Activated CD8-positive, alpha-beta memory T cell treated with anti-CD3 and anti-CD28 coated beads, Interleukin-2, amount 10 ng/mL, durations not matched to agents 7 days and 5 days (primary cell): ENCODE measurements at regions not wholly inside any gene's neighbourhood (a gene's known extent, or its start where the extent isn't known, plus 50 kb on each side); places are given as distances from the start of the nearest gene placed in this dataset.

Source experiments
- ATAC-seq: fragments of 150-1000 bp; cut with Tn5 transposase; one replicate; pipeline ENCODE4 v1.10.0; 2021; ENCODE audit warnings: moderate library complexity
- CTCF ChIA-PET: fragments of 350-600 bp; sonication (Branson Sonifier 250); formaldehyde crosslinking; loops from one replicate; lab custom pipeline; 2021; ENCODE audit warnings: antibody characterized with exemption; lab: Charles Lee
- DNase-seq: peaks from one replicate; pipeline ENCODE4 v3.0.0-alpha.2; 2020
- H3K27ac Mint-ChIP-seq: one replicate; pipeline ENCODE4 v1.8.0; 2021; ENCODE audit warnings: mild to moderate bottlenecking, mixed read lengths
- H3K27me3 Mint-ChIP-seq: one replicate; pipeline ENCODE4 v1.8.0; 2021; ENCODE audit warnings: mixed read lengths
- H3K36me3 Mint-ChIP-seq: one replicate; pipeline ENCODE4 v1.8.0; 2021; ENCODE audit warnings: mild to moderate bottlenecking, mixed read lengths
- H3K4me1 Mint-ChIP-seq: one replicate; pipeline ENCODE4 v1.8.0; 2021; ENCODE audit warnings: mixed read lengths
- H3K4me3 Mint-ChIP-seq: one replicate; pipeline ENCODE4 v1.8.0; 2021; ENCODE audit warnings: mild to moderate bottlenecking, moderate library complexity, mixed read lengths
- H3K9me3 Mint-ChIP-seq: one replicate; pipeline ENCODE4 v1.8.0; 2022; ENCODE audit warnings: low read depth, mixed read lengths

DNA sequence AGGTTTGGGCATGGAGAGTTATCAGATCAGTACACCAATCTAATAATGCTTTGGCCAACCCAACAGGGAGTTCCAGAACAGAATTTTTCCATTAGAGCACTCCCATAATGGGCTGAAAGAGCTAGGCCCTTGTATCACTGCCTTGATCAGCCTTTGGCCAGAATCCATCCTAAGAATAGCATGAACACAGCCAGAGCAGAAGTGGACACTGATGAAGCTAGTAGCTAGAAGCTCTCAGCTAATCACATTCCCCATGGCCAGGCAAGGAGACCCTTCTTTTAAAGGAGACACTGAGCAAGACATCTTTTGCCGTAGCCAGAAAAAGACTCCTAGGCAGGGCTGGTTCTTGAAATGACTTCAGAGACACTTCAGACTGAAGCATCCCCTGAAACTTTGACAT lies 236.0 kb downstream of the RAD51AP2 start:
- no peak overlapping the region for H3K27ac Mint-ChIP-seq

GRCh38 chr2:17276220-17276619 lies 242.0 kb downstream of the RAD51AP2 start:
- no peak for ATAC-seq
- peaks cover 5% of the 10 kb centered on the region for H3K9me3 Mint-ChIP-seq

More for the DNA sequence above, 236.0 kb downstream of the RAD51AP2 start:
- ATAC-seq (no peak), DNase-seq (no peak)
- H3K9me3 Mint-ChIP-seq: no peaks in the 10 kb centered on the region
- no peaks in the 10 kb centered on the region for H3K4me1 Mint-ChIP-seq
- no peaks in the 10 kb centered on the region for H3K27me3 Mint-ChIP-seq
- no peaks in the 10 kb centered on the region for H3K36me3 Mint-ChIP-seq
- CTCF ChIA-PET: no interaction called here
- no peak overlapping the region for H3K4me3 Mint-ChIP-seq

DNA sequence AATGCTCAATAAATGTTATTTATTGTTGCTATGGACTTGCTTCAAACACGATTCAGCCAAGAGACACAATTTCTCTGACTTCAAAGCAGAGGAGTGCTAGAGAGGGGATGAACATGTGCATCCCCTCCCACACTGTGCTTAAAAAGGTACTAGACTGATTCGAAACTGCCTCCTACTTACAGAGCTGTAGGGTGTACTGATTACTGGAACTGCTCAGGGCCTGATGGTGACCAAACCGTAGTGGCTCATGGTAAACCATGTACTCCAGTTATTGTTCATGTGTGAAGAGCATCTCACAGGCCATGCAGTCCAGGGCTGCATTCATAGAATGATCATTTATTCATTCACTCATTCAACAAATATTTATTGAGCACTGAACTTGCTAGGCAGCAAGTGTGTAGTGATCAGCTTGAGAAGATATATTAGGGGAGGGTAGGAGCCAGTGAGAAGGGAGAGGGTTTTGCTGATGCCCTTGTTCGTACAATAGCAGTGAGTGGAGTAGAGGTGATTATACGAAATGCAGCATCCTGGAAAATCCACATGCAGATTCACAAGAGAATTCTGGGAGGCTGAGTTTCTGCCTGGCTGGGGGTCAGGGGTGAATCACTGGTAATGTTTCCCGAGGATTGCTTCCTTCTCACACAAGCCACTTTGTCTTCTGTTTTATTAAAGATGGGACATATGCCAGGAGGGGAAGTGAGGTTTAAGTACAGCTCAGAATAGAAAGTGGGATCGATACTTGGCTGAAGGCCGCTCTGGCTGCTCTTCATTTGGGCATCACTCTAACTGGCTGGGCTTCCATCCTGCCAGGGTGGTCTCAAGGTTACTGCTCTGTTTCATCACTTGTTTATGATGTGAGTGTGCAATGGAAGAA lies 245.4 kb downstream of the RAD51AP2 start:
- H3K27ac Mint-ChIP-seq: no peak overlapping the region
- no peak for DNase-seq
- H3K4me3 Mint-ChIP-seq: no peak overlapping the region
- no peaks in the 10 kb centered on the region for H3K4me1 Mint-ChIP-seq
- no peaks in the 10 kb centered on the region for H3K27me3 Mint-ChIP-seq
- CTCF ChIA-PET: no interaction called here
- ATAC-seq: no peak
- peaks cover 5% of the 10 kb centered on the region for H3K9me3 Mint-ChIP-seq
- H3K36me3 Mint-ChIP-seq: no peaks in the 10 kb centered on the region

More at GRCh38 chr2:17276220-17276619, 242.0 kb downstream of the RAD51AP2 start:
- no peak for DNase-seq
- Mint-ChIP-seq H3K4me1 (no peaks in the 10 kb centered on the region), H3K27ac (no peak overlapping the region), H3K4me3 (no peak overlapping the region), H3K27me3 (no peaks in the 10 kb centered on the region), H3K36me3 (no peaks in the 10 kb centered on the region)
- CTCF ChIA-PET: no interaction called here

GRCh38 chr2:17272170-17272569 lies 246.1 kb downstream of the RAD51AP2 start:
- no peak for ATAC-seq
- H3K9me3 Mint-ChIP-seq: peaks cover 5% of the 10 kb centered on the region
- H3K4me1 Mint-ChIP-seq: no peaks in the 10 kb centered on the region

DNA sequence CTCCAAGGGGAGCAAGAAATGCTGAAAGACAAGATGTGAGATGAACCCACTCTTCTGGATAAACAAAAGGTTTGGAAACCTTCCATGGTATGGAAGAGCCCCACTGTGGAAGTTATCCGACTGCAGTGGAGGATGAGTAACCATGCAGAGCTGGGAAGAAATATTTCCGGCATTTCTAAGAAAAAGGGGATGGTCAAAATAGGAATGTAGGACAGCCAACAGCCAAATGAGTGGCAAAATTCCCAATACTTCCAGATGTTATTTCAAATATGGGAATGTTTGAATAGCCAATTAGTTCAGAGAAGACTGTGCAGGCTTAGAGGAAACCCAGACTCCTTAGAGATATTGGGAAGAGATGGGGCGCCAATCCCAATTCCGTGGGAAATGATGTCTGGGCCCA lies 246.8 kb downstream of the RAD51AP2 start:
- H3K4me3 Mint-ChIP-seq: no peak overlapping the region
- ATAC-seq: no peak
- no peak for DNase-seq
- H3K36me3 Mint-ChIP-seq: no peaks in the 10 kb centered on the region
- H3K27ac Mint-ChIP-seq: no peak overlapping the region
- H3K4me1 Mint-ChIP-seq: no peaks in the 10 kb centered on the region
- peaks cover 5% of the 10 kb centered on the region for H3K9me3 Mint-ChIP-seq
- CTCF ChIA-PET: no interaction called here
- no peaks in the 10 kb centered on the region for H3K27me3 Mint-ChIP-seq

More at GRCh38 chr2:17272170-17272569, 246.1 kb downstream of the RAD51AP2 start:
- CTCF ChIA-PET: no interaction called here
- H3K36me3 Mint-ChIP-seq: no peaks in the 10 kb centered on the region
- H3K4me3 Mint-ChIP-seq: no peak overlapping the region
- H3K27ac Mint-ChIP-seq: no peak overlapping the region
- H3K27me3 Mint-ChIP-seq: no peaks in the 10 kb centered on the region
- DNase-seq: no peak

DNA sequence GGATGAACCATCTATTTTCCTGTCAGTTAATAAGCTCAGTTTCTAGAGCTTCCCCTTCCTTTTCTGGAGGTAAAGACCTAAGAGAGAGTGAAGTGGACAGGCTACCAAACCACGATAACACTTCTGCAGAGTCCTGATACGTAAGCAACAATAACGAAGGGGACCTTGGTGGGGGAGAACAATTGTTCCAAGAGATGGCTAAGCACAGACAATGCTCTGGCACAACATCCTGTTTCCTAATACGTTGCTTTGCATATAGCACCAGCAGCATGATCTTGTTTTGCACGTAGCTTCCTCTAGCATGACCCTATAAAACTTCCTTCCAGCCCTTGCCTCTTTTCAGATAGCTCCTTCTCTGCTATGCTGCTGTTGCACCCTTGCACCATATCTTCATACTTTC lies 247.3 kb downstream of the RAD51AP2 start:
- no peak for DNase-seq
- Mint-ChIP-seq H3K4me1 (no peaks in the 10 kb centered on the region), H3K27me3 (no peaks in the 10 kb centered on the region), H3K9me3 (peaks cover 5% of the 10 kb centered on the region), H3K36me3 (no peaks in the 10 kb centered on the region), H3K27ac (no peak overlapping the region), H3K4me3 (no peak overlapping the region)
- CTCF ChIA-PET: no interaction called here
- ATAC-seq: no peak

- DNase-seq (no peak), ATAC-seq (no peak)
- CTCF ChIA-PET: no interaction called here
- no peaks in the 10 kb centered on the region for H3K27me3 Mint-ChIP-seq
- H3K4me3 Mint-ChIP-seq: no peak overlapping the region
- peaks cover 2% of the 10 kb centered on the region for H3K9me3 Mint-ChIP-seq
- no peaks in the 10 kb centered on the region for H3K36me3 Mint-ChIP-seq
- H3K27ac Mint-ChIP-seq: no peak overlapping the region
- no peaks in the 10 kb centered on the region for H3K4me1 Mint-ChIP-seq
These were observed 254.7 kb downstream of the RAD51AP2 start for GRCh38 chr2:17263570-17263968.

GRCh38 chr2:17262854-17263569 lies 255.2 kb downstream of the RAD51AP2 start:
- H3K27me3 Mint-ChIP-seq: no peaks in the 10 kb centered on the region
- CTCF ChIA-PET: no interaction called here
- ATAC-seq (no peak), DNase-seq (no peak)
- H3K4me1 Mint-ChIP-seq: no peaks in the 10 kb centered on the region
- no peaks in the 10 kb centered on the region for H3K36me3 Mint-ChIP-seq
- no peak overlapping the region for H3K27ac Mint-ChIP-seq
- no peak overlapping the region for H3K4me3 Mint-ChIP-seq
- H3K9me3 Mint-ChIP-seq: peaks cover 2% of the 10 kb centered on the region

DNA sequence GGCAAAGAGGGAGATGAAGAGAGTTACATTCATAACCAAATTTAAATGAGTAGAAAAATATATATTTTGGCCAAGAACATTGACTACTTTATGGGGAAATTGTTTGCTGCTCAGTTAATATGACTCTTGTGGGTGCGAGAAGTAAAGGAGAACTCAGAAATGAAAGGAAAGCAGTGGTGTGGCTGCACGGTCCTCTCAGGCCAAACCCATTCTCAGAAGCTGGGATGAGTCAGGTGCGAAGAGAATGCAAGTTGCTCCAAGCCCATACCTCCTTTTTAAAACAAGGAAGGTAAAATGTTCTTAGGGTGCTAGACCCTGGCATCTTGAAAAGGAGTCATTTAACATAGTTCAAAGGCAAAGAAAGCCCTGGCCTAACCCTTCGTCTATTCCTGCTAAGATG lies 258.6 kb downstream of the RAD51AP2 start:
- Mint-ChIP-seq H3K9me3 (no peaks in the 10 kb centered on the region), H3K36me3 (no peaks in the 10 kb centered on the region), H3K27me3 (no peaks in the 10 kb centered on the region), H3K4me3 (no peak overlapping the region), H3K4me1 (no peaks in the 10 kb centered on the region), H3K27ac (no peak overlapping the region)
- ATAC-seq (no peak), DNase-seq (no peak)
- CTCF ChIA-PET: no interaction called here

DNA sequence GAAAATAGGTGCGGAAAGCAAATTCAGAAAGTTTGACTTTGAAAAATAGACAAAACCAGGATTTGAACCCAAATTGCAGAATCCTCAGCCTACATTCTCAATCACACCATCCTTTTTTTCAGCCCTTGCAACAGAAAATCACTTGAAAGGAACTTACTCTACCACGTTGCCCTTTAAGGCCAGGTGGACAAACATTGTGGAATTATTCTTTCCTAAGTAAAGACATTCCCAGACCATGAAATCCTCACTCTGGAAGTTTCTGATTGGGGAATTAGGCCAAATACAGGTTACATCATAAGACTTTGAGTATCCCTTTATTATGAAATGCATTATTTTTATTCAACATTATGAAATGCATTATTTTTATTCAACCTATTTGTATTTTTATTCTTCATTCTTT lies 259.4 kb downstream of the RAD51AP2 start:
- DNase-seq (no peak), ATAC-seq (no peak)
- no peak overlapping the region for H3K27ac Mint-ChIP-seq
- H3K4me1 Mint-ChIP-seq: no peaks in the 10 kb centered on the region
- H3K4me3 Mint-ChIP-seq: no peak overlapping the region
- CTCF ChIA-PET: no interaction called here
- no peaks in the 10 kb centered on the region for H3K27me3 Mint-ChIP-seq
- no peaks in the 10 kb centered on the region for H3K36me3 Mint-ChIP-seq
- H3K9me3 Mint-ChIP-seq: no peaks in the 10 kb centered on the region

- Mint-ChIP-seq H3K27me3 (no peaks in the 10 kb centered on the region), H3K4me1 (no peaks in the 10 kb centered on the region), H3K27ac (no peak overlapping the region), H3K36me3 (no peaks in the 10 kb centered on the region), H3K9me3 (no peaks in the 10 kb centered on the region), H3K4me3 (no peak overlapping the region)
- DNase-seq (no peak), ATAC-seq (no peak)
- CTCF ChIA-PET: no interaction called here
These were observed 260.9 kb downstream of the RAD51AP2 start for GRCh38 chr2:17257189-17257909.

GRCh38 chr2:17255071-17255470 lies 263.2 kb downstream of the RAD51AP2 start:
- Mint-ChIP-seq H3K9me3 (no peaks in the 10 kb centered on the region), H3K36me3 (no peaks in the 10 kb centered on the region), H3K4me1 (no peaks in the 10 kb centered on the region), H3K27me3 (no peaks in the 10 kb centered on the region), H3K27ac (no peak overlapping the region), H3K4me3 (no peak overlapping the region)
- ATAC-seq (no peak), DNase-seq (no peak)
- CTCF ChIA-PET: no interaction called here

DNA sequence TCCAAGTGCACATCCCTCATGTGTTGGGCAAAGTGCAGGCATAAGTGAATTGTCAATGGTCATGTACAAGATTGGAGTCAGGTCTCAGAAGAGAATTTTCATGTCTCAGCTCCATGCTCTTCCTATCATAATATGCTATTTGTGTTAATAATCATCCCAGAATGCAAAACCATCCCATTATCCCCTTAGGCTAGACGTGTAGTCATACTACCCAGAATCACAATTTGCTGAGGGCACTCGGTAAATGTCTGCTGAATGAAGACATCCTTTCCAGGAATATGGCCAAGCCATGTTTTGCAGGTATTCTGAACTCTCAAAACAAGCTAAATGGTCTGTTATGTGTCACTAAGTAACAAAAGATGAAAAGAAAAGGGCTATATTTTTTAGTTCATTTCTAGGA lies 263.8 kb downstream of the RAD51AP2 start:
- Mint-ChIP-seq H3K27ac (no peak overlapping the region), H3K27me3 (no peaks in the 10 kb centered on the region), H3K36me3 (no peaks in the 10 kb centered on the region), H3K9me3 (no peaks in the 10 kb centered on the region), H3K4me3 (no peak overlapping the region), H3K4me1 (no peaks in the 10 kb centered on the region)
- DNase-seq (no peak), ATAC-seq (no peak)
- CTCF ChIA-PET: no interaction called here
